CMK (cell line): ENCODE measurements at regions not wholly inside any gene's neighbourhood (a gene's known extent, or its start where the extent isn't known, plus 50 kb on each side); places are given as distances from the start of the nearest gene placed in this dataset.

Source experiments
- DNase-seq: peaks from one replicate; pipeline ENCODE4 v3.0.0-alpha.2; 2010; ENCODE audit warnings: low read depth

DNA sequence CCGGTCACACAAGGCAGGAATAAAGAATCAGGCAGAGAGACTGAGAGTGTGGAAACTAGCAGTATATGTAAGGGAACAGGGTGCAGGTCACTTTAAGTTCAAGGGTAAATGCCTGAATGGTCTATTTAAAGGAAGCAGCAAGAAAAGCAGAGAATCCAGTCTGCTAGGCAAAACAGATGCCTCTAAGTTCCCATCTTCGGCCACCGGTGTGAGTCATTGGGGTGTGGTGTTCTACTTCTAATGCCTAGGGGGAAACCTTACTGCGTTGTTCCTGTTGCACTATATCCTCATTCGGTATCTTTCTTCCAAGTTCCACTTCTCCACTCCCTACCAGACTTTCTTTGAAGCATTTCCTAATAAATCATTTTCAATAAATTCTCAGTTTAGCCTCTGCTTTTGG, 259.9 kb downstream of the HHIPL2 start:
- no peak for DNase-seq

- no peak for DNase-seq
These were observed 261.9 kb downstream of the HHIPL2 start for GRCh38 chr1:222286011-222286410.

DNA sequence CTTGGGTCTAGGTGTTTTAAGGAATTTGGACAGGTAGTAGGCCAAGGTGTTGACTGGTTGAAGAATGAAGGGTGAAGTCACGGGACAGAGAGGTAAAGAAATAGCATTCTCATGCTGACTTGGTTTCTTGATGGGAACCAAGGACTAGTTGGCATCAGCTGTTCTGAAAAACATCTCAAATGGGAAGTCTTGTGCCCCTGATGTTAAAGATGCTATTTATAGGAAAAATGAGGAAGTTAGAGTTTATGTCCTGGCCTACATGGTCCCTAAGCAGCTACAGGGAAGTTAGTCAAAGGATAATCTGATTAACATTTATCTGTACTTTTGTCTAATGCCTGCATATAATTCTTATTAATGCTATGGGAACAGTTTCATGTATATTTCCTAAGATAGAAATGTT, 262.4 kb downstream of the HHIPL2 start:
- no peak for DNase-seq

- DNase-seq = no peak
These were observed 263.4 kb downstream of the HHIPL2 start for GRCh38 chr1:222284466-222284865.

GRCh38 chr1:222283147-222283768, 264.6 kb downstream of the HHIPL2 start:
- DNase-seq = no peak

DNA sequence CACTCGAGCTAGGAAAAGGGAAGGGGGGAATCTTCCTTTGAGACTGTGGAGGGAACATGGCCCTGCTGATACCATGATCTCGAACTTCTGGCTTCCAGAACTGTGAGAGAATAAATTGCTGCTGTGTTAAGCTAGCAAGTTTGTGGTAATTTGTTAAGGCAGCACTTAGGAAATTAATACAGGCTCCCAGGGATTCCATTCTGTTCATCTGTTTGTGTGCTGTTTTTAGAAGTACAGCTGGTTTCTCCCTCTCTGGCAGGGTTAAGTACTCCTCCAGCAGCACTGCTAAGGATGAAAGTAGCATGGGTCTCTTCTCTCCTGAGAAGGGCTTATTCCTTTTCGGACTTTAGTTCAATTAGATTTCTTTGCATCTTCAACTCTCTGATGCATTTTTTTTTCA, 268.3 kb downstream of the HHIPL2 start:
- no peak for DNase-seq

DNA sequence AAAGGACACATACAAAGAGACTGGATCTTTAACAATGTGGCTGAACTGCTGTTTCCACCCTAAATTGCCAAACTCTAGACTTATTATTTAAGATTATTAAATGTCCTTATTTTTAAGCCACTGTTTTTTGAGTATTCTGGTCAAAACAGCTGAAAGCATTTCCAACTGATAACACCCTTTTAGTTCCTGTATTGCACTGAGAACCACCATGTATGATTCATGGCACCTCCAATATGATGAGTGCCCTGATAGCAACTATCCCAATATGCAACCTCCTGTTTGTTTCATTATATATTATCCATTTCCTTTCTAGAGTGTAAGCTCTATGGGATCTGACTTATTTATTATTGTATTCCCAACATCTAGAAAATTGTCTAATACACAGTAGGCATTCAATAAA, 269.4 kb downstream of the HHIPL2 start:
- DNase-seq = no peak

- no peak for DNase-seq
These were observed 272.0 kb downstream of the HHIPL2 start for GRCh38 chr1:222275729-222276465.

- DNase-seq = no peak
These were observed 272.7 kb downstream of the HHIPL2 start for GRCh38 chr1:222275001-222275728.

DNA sequence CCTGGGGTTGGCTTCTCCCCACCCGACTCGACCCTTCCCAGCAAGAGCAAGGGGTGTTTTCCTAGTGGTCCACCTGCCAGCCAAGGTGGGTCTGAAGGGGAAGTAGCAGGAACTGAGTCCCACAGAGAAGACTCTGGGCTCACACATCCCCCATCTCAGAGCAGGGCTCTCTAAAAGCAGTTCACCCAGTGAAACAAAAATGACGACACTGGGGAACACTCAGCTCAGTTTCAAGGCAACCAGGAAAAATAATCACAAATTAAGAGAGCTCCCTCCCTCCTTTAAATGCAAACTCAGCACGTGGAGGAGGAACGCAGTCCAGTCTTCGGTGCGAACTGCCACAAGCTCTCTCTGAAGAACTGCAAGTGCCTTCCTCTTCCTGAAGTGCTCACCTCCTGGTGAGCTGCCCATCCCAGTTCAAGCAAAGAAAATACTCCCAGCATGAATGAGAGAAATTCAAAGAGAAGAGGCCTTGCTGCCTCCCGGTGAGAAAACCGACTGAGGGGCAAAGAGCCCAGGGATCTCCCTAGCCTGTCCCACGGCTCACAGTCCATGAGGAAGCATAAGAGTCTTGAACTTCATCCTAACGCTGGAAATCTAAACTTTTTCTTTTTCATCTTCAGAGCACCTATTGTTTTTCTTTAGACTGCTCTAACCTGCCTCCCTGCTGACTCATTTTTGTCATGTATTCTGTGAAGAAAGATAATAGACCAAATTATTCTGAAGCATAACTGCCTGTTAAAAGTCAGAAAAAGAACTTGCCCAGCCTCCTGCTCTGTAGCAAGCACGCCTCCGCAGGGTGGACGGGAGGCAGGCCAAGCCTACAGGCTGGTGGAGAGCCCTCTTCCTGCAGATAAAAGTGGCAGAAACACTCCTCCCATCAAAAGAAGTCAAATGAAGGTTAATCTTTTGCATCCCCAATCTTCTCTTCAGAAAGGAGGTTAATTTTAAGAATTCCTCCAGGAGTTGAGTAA, 281.4 kb downstream of the HHIPL2 start:
- no peak for DNase-seq

- no peak for DNase-seq
These were observed 284.1 kb downstream of the HHIPL2 start for GRCh38 chr1:222263791-222264190.

DNA sequence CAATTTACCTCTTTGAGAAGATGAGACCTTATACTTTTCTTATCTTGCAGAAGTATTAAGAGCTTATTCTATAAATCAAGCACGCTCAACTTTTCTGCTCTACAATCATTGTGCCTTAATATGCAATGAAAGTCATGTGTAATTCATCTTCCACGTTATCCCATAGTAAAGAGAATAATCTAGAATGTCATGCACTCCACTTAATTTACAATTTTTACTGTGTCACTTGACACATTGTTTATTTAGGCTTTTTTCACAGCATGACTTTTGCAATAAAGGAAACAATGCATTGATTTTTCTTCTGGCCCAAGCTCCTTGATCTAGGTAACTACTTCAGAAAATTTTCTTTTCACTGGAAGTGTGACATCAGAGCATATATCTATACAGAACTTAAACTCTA, 290.9 kb downstream of the HHIPL2 start:
- DNase-seq = no peak

- no peak for DNase-seq
These were observed 291.8 kb downstream of the HHIPL2 start for GRCh38 chr1:222256058-222256457.

DNA sequence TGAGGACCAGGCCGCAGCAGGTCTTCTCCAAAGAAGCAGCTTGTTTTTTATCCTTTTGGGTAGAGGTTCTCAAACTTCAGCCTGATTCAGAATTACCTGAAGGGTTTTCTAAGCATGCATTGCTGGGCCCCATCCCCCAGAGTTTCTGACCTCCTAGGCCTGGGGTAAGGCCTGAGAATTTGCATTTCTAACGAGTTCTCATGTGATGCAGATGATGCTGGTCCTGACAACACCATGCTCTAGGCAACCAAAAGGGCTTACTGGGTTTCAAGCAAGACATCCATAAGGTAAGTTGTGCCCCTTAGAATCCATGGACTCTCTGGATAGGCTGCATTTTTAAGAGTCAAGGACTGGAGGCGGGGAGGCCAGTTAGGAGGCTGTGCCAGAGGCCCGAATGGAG, 295.1 kb downstream of the HHIPL2 start:
- no peak for DNase-seq

- no peak for DNase-seq
These were observed 296.1 kb downstream of the HHIPL2 start for GRCh38 chr1:222251847-222252246.

- DNase-seq = no peak
These were observed 297.5 kb downstream of the HHIPL2 start for GRCh38 chr1:222250376-222250775.

- no peak for DNase-seq
These were observed 300.0 kb downstream of the HHIPL2 start for GRCh38 chr1:222247811-222248310.

DNA sequence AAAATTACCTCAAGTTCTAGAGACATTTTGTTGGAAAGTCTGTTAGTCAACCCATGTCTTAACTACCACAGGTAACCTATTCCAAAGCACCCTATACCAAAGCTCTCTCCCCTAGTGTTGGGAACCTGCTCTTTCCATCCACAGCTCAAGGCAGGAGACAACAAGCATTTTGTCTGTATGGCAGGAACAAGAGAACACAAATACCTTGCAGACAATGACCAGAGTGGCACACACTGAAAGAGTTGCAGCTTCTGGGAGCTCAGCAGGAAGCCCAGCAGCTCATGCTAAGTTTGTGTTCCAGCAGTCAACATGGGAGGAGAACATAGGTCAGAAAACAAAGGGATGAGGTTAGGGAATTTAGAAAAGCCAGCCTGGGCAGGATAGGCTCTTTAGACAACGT, 300.8 kb downstream of the HHIPL2 start:
- DNase-seq = no peak

GRCh38 chr1:222243902-222244301, 304.0 kb downstream of the HHIPL2 start:
- no peak for DNase-seq

DNA sequence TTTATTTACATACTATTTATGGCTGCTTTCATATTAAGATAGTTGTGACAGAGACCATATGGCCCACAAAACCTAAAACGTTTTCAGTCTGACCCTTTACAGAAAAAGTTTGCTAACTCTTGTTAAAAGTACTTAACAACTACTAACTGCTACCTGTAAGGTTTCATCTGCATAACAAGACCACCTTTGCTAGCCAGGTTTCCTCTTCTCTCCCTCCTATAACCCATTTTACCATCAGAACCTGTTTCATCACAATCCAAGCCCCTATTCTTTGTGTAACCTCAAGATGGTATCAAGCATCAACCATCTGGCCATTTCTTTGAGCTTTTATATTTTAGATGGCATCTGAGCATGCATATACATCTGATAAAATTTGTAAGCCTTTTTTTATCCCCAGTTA, 305.4 kb downstream of the HHIPL2 start:
- DNase-seq = no peak

DNA sequence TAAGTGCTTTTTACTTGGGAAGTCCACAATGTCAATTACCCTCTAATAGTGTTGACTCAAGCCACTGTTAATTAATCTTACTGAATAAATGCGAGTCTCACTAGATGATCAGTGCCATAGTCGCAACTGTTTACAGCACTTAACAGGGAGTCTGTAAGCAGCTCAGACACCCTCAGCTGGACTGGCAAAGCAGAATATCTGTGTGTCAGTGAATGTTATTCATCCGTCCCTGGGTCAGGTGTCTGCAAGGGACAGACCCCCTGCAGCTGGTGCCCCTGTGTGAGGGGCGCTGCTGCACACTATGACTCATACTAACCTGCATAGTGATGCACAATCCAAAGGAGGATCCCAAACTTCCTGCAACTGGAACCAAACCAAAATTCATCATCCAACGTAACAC, 306.5 kb downstream of the HHIPL2 start:
- no peak for DNase-seq
